ENCODE measurements at regions not wholly inside any gene's neighbourhood (a gene's known extent, or its start where the extent isn't known, plus 50 kb on each side); places are given as distances from the start of the nearest gene placed in this dataset.

GRCh38 chr3:157956176-157956575 is 150.0 kb downstream of the SHOX2 start:
- TF ChIP-seq CTCF (IDR thresholded peaks at IDR 0.05; ENCODE audit: borderline replicate concordance, extremely low read depth, low read length, poor library complexity, severe bottlenecking) (no peak), EZH2 (IDR thresholded peaks at IDR 0.05; ENCODE audit: borderline replicate concordance, low read depth, low read length, severe bottlenecking) (no peak)
